AG04449 (cell line): ENCODE measurements at regions not wholly inside any gene's neighbourhood (a gene's known extent, or its start where the extent isn't known, plus 50 kb on each side); places are given as distances from the start of the nearest gene placed in this dataset.

ENCODE experiments used
- CTCF ChIA-PET: fragments of 350-600 bp; formaldehyde crosslinking; extraction: SDS; loops from one replicate; lab custom pipeline; 2021; ENCODE audit warnings: antibody characterized with exemption; lab: Yijun Ruan, JAX
- POLR2A ChIA-PET: fragments of 400-600, 350-600 bp; formaldehyde crosslinking; extraction: SDS; loops from one replicate; lab custom pipeline; 2020; ENCODE audit warnings: antibody characterized with exemption, inconsistent platforms; lab: Yijun Ruan, JAX
- DNase-seq: peaks from one replicate; pipeline ENCODE4 v3.0.0-alpha.2; 2010; ENCODE audit warnings: low read depth, low spot score
- H3K4me3 ChIP-seq: 2 replicates; pipeline ENCODE4 v1.5.1; 2011; ENCODE audit warnings: low read depth, mild to moderate bottlenecking, control low read depth, low read length
- TF ChIP-seq, protein P1 (sequence below): IDR thresholded peaks from one replicate; pipeline ENCODE4 v1.5.1; 2011; ENCODE audit warnings: mild to moderate bottlenecking, moderate library complexity, low read length, control low read depth, inconsistent platforms; ENCODE audit not compliant: insufficient read depth; ENCODE audit errors: missing control alignments

DNA sequence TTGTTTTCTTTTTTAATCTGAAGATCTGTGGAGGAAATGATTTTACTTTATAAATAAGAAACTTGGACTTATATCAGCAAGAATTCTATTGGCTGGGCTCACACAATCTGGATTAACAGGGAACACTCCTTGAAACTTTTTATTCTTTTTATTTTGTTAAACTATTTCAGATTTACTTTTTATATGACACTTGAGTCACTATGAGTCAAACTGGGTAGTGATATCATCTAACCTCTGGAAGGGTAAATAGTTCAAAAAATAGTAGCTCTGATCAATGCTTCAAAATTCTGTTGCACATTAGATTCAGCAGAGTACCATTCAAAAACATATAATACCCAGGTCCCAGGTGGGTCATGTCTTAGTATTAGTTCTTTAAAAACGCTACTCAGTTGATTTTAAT lies 55.1 kb upstream of the NBEA start:
- H3K4me3 ChIP-seq, result no peak overlapping the region
- ChIA-PET CTCF (no interaction called here), POLR2A (no interaction called here)
- no peak for DNase-seq
- TF ChIP-seq, protein P1, sequence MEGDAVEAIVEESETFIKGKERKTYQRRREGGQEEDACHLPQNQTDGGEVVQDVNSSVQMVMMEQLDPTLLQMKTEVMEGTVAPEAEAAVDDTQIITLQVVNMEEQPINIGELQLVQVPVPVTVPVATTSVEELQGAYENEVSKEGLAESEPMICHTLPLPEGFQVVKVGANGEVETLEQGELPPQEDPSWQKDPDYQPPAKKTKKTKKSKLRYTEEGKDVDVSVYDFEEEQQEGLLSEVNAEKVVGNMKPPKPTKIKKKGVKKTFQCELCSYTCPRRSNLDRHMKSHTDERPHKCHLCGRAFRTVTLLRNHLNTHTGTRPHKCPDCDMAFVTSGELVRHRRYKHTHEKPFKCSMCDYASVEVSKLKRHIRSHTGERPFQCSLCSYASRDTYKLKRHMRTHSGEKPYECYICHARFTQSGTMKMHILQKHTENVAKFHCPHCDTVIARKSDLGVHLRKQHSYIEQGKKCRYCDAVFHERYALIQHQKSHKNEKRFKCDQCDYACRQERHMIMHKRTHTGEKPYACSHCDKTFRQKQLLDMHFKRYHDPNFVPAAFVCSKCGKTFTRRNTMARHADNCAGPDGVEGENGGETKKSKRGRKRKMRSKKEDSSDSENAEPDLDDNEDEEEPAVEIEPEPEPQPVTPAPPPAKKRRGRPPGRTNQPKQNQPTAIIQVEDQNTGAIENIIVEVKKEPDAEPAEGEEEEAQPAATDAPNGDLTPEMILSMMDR, result no peak
